H1 (cell line): ENCODE measurements at regions not wholly inside any gene's neighbourhood (a gene's known extent, or its start where the extent isn't known, plus 50 kb on each side); places are given as distances from the start of the nearest gene placed in this dataset.

Experiments
- POLR2A ChIP-seq, 2 experiments: IDR thresholded peaks; 1 replicate in 1 of 2; 2 replicates in 1 of 2; pipeline ENCODE4 v1.6.1; 2011; ENCODE audit warnings: low read depth in 2 of 2, low read length in 2 of 2, mild to moderate bottlenecking in 2 of 2; ENCODE audit errors: control extremely low read depth in 1 of 2
- SP1 ChIP-seq: IDR thresholded peaks from 2 replicates; pipeline ENCODE4 v1.6.1; 2011; ENCODE audit warnings: low read depth, low read length
- TF ChIP-seq, protein P1 (sequence below), 3 experiments: IDR thresholded peaks; 1 replicate in 2 of 3; 2 replicates in 1 of 3; pipeline versions ENCODE4 v1.5.1 to v1.6.1; 2011; ENCODE audit warnings: low read length in 3 of 3, mild to moderate bottlenecking in 3 of 3, inconsistent platforms in 2 of 3, low read depth in 1 of 3, moderate library complexity in 1 of 3; ENCODE audit not compliant: insufficient read depth in 1 of 3; ENCODE audit errors: control extremely low read depth in 1 of 3

- TF ChIP-seq POLR2A (IDR thresholded peaks at IDR 0.05; ENCODE audit: control extremely low read depth in 1 of 2, low read depth in 2 of 2, low read length in 2 of 2) (no peak), SP1 (no peak)
- TF ChIP-seq, protein P1, sequence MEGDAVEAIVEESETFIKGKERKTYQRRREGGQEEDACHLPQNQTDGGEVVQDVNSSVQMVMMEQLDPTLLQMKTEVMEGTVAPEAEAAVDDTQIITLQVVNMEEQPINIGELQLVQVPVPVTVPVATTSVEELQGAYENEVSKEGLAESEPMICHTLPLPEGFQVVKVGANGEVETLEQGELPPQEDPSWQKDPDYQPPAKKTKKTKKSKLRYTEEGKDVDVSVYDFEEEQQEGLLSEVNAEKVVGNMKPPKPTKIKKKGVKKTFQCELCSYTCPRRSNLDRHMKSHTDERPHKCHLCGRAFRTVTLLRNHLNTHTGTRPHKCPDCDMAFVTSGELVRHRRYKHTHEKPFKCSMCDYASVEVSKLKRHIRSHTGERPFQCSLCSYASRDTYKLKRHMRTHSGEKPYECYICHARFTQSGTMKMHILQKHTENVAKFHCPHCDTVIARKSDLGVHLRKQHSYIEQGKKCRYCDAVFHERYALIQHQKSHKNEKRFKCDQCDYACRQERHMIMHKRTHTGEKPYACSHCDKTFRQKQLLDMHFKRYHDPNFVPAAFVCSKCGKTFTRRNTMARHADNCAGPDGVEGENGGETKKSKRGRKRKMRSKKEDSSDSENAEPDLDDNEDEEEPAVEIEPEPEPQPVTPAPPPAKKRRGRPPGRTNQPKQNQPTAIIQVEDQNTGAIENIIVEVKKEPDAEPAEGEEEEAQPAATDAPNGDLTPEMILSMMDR (IDR thresholded peaks at IDR 0.05; ENCODE audit: control extremely low read depth in 1 of 3, insufficient read depth in 1 of 3, low read depth in 1 of 3, low read length in 3 of 3): no peak
Measured at GRCh38 chr20:22752324-22752723, 168.0 kb upstream of the FOXA2 start.
